Right atrium auricular region (tissue), 2 donors: ENCODE measurements at regions not wholly inside any gene's neighbourhood (a gene's known extent, or its start where the extent isn't known, plus 50 kb on each side); places are given as distances from the start of the nearest gene placed in this dataset.
"Not testable (repeated sequence)": the region's sequence is repeated elsewhere in the genome, so short reads cannot be mapped to it uniquely, and the experiment has no call there.

Source experiments
- DNase-seq: peaks from one replicate; pipeline ENCODE4 v3.0.0-alpha.2; 2019; ENCODE audit warnings: low spot score
- H3K27ac ChIP-seq, 2 donors: fragments of 200-600 bp; sonication (generic); 1 replicate in 1 of 2; 2 replicates in 1 of 2; pipeline ENCODE4 v1.5.1; 2016 to 2019
- H3K27me3 ChIP-seq, 2 donors: fragments of 200-600 bp; sonication (generic); one replicate each; pipeline versions ENCODE4 v1.5.1 to v1.6.0; 2017 to 2019
- H3K36me3 ChIP-seq: fragments of 200-600 bp; sonication (generic); one replicate; pipeline ENCODE4 v1.5.1; 2016
- H3K4me1 ChIP-seq, 2 donors: fragments of 200-600 bp; sonication (generic); one replicate each; pipeline versions ENCODE4 v1.5.1 to v1.6.0; 2017 to 2019
- H3K4me3 ChIP-seq, 2 donors: fragments of 200-600 bp; sonication (generic); 1 replicate in 1 of 2; 2 replicates in 1 of 2; pipeline ENCODE4 v1.5.1; 2017 to 2019; ENCODE audit warnings: mild to moderate bottlenecking in 1 of 2, moderate library complexity in 1 of 2
- H3K9me3 ChIP-seq, 2 donors: fragments of 200-600 bp; sonication (generic); one replicate each; pipeline ENCODE4 v1.5.1; 2019
- CTCF ChIP-seq, 2 donors: fragments of 200-600 bp; sonication (generic); IDR thresholded peaks; one replicate each; pipeline ENCODE4 v1.5.1; 2019; ENCODE audit warnings: antibody characterized with exemption in 2 of 2

- not testable (repeated sequence) for DNase-seq, H3K27ac ChIP-seq, H3K9me3 ChIP-seq, H3K36me3 ChIP-seq, H3K27me3 ChIP-seq, H3K4me3 ChIP-seq
- peaks cover 0 to 19% of the 10 kb centered on the region in 2 donors for H3K4me1 ChIP-seq
These were observed 76.5 kb upstream of the METTL9 start for GRCh38 chr16:21522846-21523245.

GRCh38 chr16:21523411-21524067 lies 75.8 kb upstream of the METTL9 start:
- no peak for TF ChIP-seq CTCF (IDR thresholded peaks at IDR 0.05)
- DNase-seq = no peak
- no peaks in the 10 kb centered on the region for H3K9me3 ChIP-seq
- H3K4me1 ChIP-seq = peaks cover 0 to 12% of the 10 kb centered on the region in 2 donors
- no peak overlapping the region for H3K27ac ChIP-seq
- H3K27me3 ChIP-seq = no peaks in the 10 kb centered on the region
- no peaks in the 10 kb centered on the region for H3K36me3 ChIP-seq
- H3K4me3 ChIP-seq = no peak overlapping the region

- H3K9me3 ChIP-seq = no peaks in the 10 kb centered on the region
- no peak for DNase-seq
- no peak for TF ChIP-seq CTCF (IDR thresholded peaks at IDR 0.05)
- H3K4me1 ChIP-seq = peaks cover 0 to 11% of the 10 kb centered on the region in 2 donors
- H3K36me3 ChIP-seq = no peaks in the 10 kb centered on the region
- no peaks in the 10 kb centered on the region for H3K27me3 ChIP-seq
- no peak overlapping the region for H3K27ac ChIP-seq
- H3K4me3 ChIP-seq = no peak overlapping the region
These were observed 75.2 kb upstream of the METTL9 start for GRCh38 chr16:21524068-21524751.

- H3K4me1 ChIP-seq = peaks cover 0 to 11% of the 10 kb centered on the region in 2 donors
- not testable (repeated sequence) for H3K36me3 ChIP-seq, H3K27ac ChIP-seq
These were observed 74.7 kb upstream of the METTL9 start for GRCh38 chr16:21524752-21525028.

GRCh38 chr16:21525029-21525895 lies 74.1 kb upstream of the METTL9 start:
- not testable (repeated sequence) for DNase-seq, H3K27me3 ChIP-seq, H3K36me3 ChIP-seq, H3K4me3 ChIP-seq, H3K27ac ChIP-seq, H3K9me3 ChIP-seq
- peaks cover 0 to 11% of the 10 kb centered on the region in 2 donors for H3K4me1 ChIP-seq

More at GRCh38 chr16:21524752-21525028, 74.7 kb upstream of the METTL9 start:
- DNase-seq, H3K9me3 ChIP-seq, H3K4me3 ChIP-seq, H3K27me3 ChIP-seq: not testable (repeated sequence)

GRCh38 chr16:21525956-21526922 lies 73.1 kb upstream of the METTL9 start:
- not testable (repeated sequence) for H3K36me3 ChIP-seq, DNase-seq, H3K4me1 ChIP-seq, H3K9me3 ChIP-seq, H3K27me3 ChIP-seq, H3K4me3 ChIP-seq, H3K27ac ChIP-seq

GRCh38 chr16:21526923-21527807 lies 72.2 kb upstream of the METTL9 start:
- Histone ChIP-seq H3K4me1 (no peaks in the 10 kb centered on the region), H3K36me3 (no peaks in the 10 kb centered on the region), H3K27ac (no peak overlapping the region), H3K9me3 (no peaks in the 10 kb centered on the region), H3K27me3 (no peaks in the 10 kb centered on the region), H3K4me3 (no peak overlapping the region)
- TF ChIP-seq CTCF (IDR thresholded peaks at IDR 0.05) = no peak
- no peak for DNase-seq

- not testable (repeated sequence) for H3K36me3 ChIP-seq, H3K9me3 ChIP-seq, H3K27me3 ChIP-seq, H3K27ac ChIP-seq, DNase-seq, H3K4me3 ChIP-seq, H3K4me1 ChIP-seq
These were observed 70.2 kb upstream of the METTL9 start for GRCh38 chr16:21529060-21529658.

GRCh38 chr16:21530729-21531383 lies 68.5 kb upstream of the METTL9 start:
- not testable (repeated sequence) for H3K9me3 ChIP-seq, H3K4me3 ChIP-seq, H3K27me3 ChIP-seq, H3K36me3 ChIP-seq, H3K4me1 ChIP-seq, DNase-seq, H3K27ac ChIP-seq
